ENCODE measurements at regions not wholly inside any gene's neighbourhood (a gene's known extent, or its start where the extent isn't known, plus 50 kb on each side); places are given as distances from the start of the nearest gene placed in this dataset.

GRCh38 chr7:10268034-10268433, 705.6 kb upstream of the PHF14 start:
- DNase-seq (peak in 2 of 3 donors; percentile 1 to 8), ATAC-seq (ENCODE audit: insufficient read depth, low FRiP score) (no peak)
- Histone ChIP-seq H3K36me3 (ENCODE audit: control insufficient read depth in 4 of 4, insufficient read depth in 4 of 4, low read length in 4 of 4) (no peaks in the 10 kb centered on the region), H3K4me1 (ENCODE audit: control insufficient read depth in 5 of 5, insufficient read depth in 5 of 5, low read length in 5 of 5) (peaks cover 0 to 32% (median 2%) of the 10 kb centered on the region in 5 donors), H3K9ac (ENCODE audit: insufficient read depth in 1 of 2, low read length in 2 of 2) (no peak overlapping the region), H3K4me3 (no peak overlapping the region), H3K27me3 (ENCODE audit: control insufficient read depth in 3 of 3, insufficient read depth in 3 of 3, low read length in 2 of 3) (no peaks in the 10 kb centered on the region), H3K9me3 (ENCODE audit: control insufficient read depth in 4 of 4, insufficient read depth in 3 of 4, low read length in 3 of 4) (no peaks in the 10 kb centered on the region), H3K27ac (ENCODE audit: low read depth in 1 of 2, low read length in 1 of 2) (no peak overlapping the region)
- TF ChIP-seq CTCF (IDR thresholded peaks at IDR 0.05; ENCODE audit: control extremely low read depth, extremely low read depth): no peak
- WGBS, 2 donors: 5 to 17% methylated on average over 3 of the region's 3 CpGs

GRCh38 chr7:10282909-10283308, 690.8 kb upstream of the PHF14 start:
- no peaks in the 10 kb centered on the region for H3K27me3 ChIP-seq (ENCODE audit: control insufficient read depth in 3 of 3, insufficient read depth in 3 of 3, low read length in 2 of 3)

GRCh38 chr7:10284001-10284400, 689.7 kb upstream of the PHF14 start:
- Histone ChIP-seq H3K9me3 (ENCODE audit: control insufficient read depth in 4 of 4, insufficient read depth in 3 of 4, low read length in 3 of 4) (no peaks in the 10 kb centered on the region), H3K9ac (ENCODE audit: insufficient read depth in 1 of 2, low read length in 2 of 2) (no peak overlapping the region), H3K4me1 (ENCODE audit: control insufficient read depth in 5 of 5, insufficient read depth in 5 of 5, low read length in 5 of 5) (no peaks in the 10 kb centered on the region), H3K4me3 (no peak overlapping the region), H3K27ac (ENCODE audit: low read depth in 1 of 2, low read length in 1 of 2) (no peak overlapping the region), H3K27me3 (ENCODE audit: control insufficient read depth in 3 of 3, insufficient read depth in 3 of 3, low read length in 2 of 3) (no peaks in the 10 kb centered on the region), H3K36me3 (ENCODE audit: control insufficient read depth in 4 of 4, insufficient read depth in 4 of 4, low read length in 4 of 4) (no peaks in the 10 kb centered on the region)
- WGBS, 2 donors: 88 to 89% methylated on average over 1 of the region's 1 CpG
- no peak for ATAC-seq (ENCODE audit: insufficient read depth, low FRiP score)
- DNase-seq: no peak
- TF ChIP-seq CTCF (IDR thresholded peaks at IDR 0.05; ENCODE audit: control extremely low read depth, extremely low read depth): no peak

More at GRCh38 chr7:10282909-10283308, 690.8 kb upstream of the PHF14 start:
- Histone ChIP-seq H3K4me3 (no peak overlapping the region), H3K9ac (ENCODE audit: insufficient read depth in 1 of 2, low read length in 2 of 2) (no peak overlapping the region), H3K4me1 (ENCODE audit: control insufficient read depth in 5 of 5, insufficient read depth in 5 of 5, low read length in 5 of 5) (no peaks in the 10 kb centered on the region), H3K36me3 (ENCODE audit: control insufficient read depth in 4 of 4, insufficient read depth in 4 of 4, low read length in 4 of 4) (no peaks in the 10 kb centered on the region), H3K27ac (ENCODE audit: low read depth in 1 of 2, low read length in 1 of 2) (no peak overlapping the region), H3K9me3 (ENCODE audit: control insufficient read depth in 4 of 4, insufficient read depth in 3 of 4, low read length in 3 of 4) (no peaks in the 10 kb centered on the region)
- no peak for DNase-seq
- ATAC-seq (ENCODE audit: insufficient read depth, low FRiP score): no peak
- no peak for TF ChIP-seq CTCF (IDR thresholded peaks at IDR 0.05; ENCODE audit: control extremely low read depth, extremely low read depth)

GRCh38 chr7:10299384-10299783, 674.3 kb upstream of the PHF14 start:
- H3K27ac ChIP-seq (ENCODE audit: low read depth in 1 of 2, low read length in 1 of 2): no peak overlapping the region
- no peak overlapping the region for H3K4me3 ChIP-seq
- WGBS, 2 donors: 76 to 85% methylated on average over 3 of the region's 3 CpGs
- H3K36me3 ChIP-seq (ENCODE audit: control insufficient read depth in 4 of 4, insufficient read depth in 4 of 4, low read length in 4 of 4): no peaks in the 10 kb centered on the region
- peaks cover 0 to 4% (median 0%) of the 10 kb centered on the region in 5 donors for H3K4me1 ChIP-seq (ENCODE audit: control insufficient read depth in 5 of 5, insufficient read depth in 5 of 5, low read length in 5 of 5)
- DNase-seq (no peak), ATAC-seq (ENCODE audit: insufficient read depth, low FRiP score) (no peak)
- no peak for TF ChIP-seq CTCF (IDR thresholded peaks at IDR 0.05; ENCODE audit: control extremely low read depth, extremely low read depth)
- no peaks in the 10 kb centered on the region for H3K27me3 ChIP-seq (ENCODE audit: control insufficient read depth in 3 of 3, insufficient read depth in 3 of 3, low read length in 2 of 3)
- no peak overlapping the region for H3K9ac ChIP-seq (ENCODE audit: insufficient read depth in 1 of 2, low read length in 2 of 2)
- H3K9me3 ChIP-seq (ENCODE audit: control insufficient read depth in 4 of 4, insufficient read depth in 3 of 4, low read length in 3 of 4): no peaks in the 10 kb centered on the region
